ENCODE measurements at regions not wholly inside any gene's neighbourhood (a gene's known extent, or its start where the extent isn't known, plus 50 kb on each side); places are given as distances from the start of the nearest gene placed in this dataset.

DNA sequence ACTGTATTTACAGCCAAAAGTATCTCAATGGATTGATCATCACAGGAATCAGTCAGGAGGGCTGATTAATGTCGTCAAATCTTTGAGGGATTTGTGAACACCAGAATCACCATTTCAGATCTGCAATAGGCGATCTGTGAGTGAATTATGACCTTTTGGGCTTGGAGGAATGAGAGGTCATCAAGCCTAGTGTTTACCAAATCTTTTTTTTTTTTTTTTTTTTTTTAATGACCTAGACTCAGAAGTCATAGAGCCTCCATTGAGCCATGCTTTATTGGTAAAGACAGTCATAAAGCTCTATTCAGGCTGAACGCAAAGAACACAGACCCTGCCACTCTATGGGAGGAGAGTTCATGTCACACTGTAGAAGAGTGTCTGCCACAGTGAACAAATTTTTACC lies 97.7 kb downstream of the SOCS6 start:
- no peaks in the 10 kb centered on the region for H3K36me3 Mint-ChIP-seq
- H3K27ac Mint-ChIP-seq = no peak overlapping the region
- POLR2A ChIA-PET = no interaction called here
- H3K9me3 Mint-ChIP-seq = no peaks in the 10 kb centered on the region
- TF ChIP-seq, protein P1, sequence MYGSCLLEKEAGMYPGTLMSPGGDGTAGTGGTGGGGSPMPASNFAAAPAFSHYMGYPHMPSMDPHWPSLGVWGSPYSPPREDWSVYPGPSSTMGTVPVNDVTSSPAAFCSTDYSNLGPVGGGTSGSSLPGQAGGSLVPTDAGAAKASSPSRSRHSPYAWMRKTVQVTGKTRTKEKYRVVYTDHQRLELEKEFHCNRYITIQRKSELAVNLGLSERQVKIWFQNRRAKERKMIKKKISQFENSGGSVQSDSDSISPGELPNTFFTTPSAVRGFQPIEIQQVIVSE (CRISPR knock-in tag; IDR thresholded peaks at IDR 0.05; ENCODE audit: borderline replicate concordance) = no peak
- TF ChIP-seq JUN (CRISPR knock-in tag; IDR thresholded peaks at IDR 0.05) (no peak), TEAD4 (CRISPR knock-in tag; IDR thresholded peaks at IDR 0.05) (no peak), FOXP1 (CRISPR knock-in tag; IDR thresholded peaks at IDR 0.05; ENCODE audit: borderline replicate concordance) (no peak), NFE2L1 (CRISPR knock-in tag; IDR thresholded peaks at IDR 0.05) (no peak), TEAD1 (CRISPR knock-in tag; IDR thresholded peaks at IDR 0.05) (no peak), GTF2I (CRISPR knock-in tag; conservative IDR thresholded peaks at IDR 0.05) (no peak), CREB1 (CRISPR knock-in tag; IDR thresholded peaks at IDR 0.05) (no peak), ESRRA (CRISPR knock-in tag; IDR thresholded peaks at IDR 0.05; ENCODE audit: borderline replicate concordance) (no peak)
- TF ChIP-seq, protein P2, sequence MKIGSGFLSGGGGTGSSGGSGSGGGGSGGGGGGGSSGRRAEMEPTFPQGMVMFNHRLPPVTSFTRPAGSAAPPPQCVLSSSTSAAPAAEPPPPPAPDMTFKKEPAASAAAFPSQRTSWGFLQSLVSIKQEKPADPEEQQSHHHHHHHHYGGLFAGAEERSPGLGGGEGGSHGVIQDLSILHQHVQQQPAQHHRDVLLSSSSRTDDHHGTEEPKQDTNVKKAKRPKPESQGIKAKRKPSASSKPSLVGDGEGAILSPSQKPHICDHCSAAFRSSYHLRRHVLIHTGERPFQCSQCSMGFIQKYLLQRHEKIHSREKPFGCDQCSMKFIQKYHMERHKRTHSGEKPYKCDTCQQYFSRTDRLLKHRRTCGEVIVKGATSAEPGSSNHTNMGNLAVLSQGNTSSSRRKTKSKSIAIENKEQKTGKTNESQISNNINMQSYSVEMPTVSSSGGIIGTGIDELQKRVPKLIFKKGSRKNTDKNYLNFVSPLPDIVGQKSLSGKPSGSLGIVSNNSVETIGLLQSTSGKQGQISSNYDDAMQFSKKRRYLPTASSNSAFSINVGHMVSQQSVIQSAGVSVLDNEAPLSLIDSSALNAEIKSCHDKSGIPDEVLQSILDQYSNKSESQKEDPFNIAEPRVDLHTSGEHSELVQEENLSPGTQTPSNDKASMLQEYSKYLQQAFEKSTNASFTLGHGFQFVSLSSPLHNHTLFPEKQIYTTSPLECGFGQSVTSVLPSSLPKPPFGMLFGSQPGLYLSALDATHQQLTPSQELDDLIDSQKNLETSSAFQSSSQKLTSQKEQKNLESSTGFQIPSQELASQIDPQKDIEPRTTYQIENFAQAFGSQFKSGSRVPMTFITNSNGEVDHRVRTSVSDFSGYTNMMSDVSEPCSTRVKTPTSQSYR (CRISPR knock-in tag; IDR thresholded peaks at IDR 0.05) = no peak
- TF ChIP-seq, protein P3, sequence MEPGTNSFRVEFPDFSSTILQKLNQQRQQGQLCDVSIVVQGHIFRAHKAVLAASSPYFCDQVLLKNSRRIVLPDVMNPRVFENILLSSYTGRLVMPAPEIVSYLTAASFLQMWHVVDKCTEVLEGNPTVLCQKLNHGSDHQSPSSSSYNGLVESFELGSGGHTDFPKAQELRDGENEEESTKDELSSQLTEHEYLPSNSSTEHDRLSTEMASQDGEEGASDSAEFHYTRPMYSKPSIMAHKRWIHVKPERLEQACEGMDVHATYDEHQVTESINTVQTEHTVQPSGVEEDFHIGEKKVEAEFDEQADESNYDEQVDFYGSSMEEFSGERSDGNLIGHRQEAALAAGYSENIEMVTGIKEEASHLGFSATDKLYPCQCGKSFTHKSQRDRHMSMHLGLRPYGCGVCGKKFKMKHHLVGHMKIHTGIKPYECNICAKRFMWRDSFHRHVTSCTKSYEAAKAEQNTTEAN (CRISPR knock-in tag; IDR thresholded peaks at IDR 0.05) = no peak
- TF ChIP-seq, protein P4, sequence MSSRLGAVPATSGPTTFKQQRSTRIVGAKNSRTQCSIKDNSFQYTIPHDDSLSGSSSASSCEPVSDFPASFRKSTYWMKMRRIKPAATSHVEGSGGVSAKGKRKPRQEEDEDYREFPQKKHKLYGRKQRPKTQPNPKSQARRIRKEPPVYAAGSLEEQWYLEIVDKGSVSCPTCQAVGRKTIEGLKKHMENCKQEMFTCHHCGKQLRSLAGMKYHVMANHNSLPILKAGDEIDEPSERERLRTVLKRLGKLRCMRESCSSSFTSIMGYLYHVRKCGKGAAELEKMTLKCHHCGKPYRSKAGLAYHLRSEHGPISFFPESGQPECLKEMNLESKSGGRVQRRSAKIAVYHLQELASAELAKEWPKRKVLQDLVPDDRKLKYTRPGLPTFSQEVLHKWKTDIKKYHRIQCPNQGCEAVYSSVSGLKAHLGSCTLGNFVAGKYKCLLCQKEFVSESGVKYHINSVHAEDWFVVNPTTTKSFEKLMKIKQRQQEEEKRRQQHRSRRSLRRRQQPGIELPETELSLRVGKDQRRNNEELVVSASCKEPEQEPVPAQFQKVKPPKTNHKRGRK (CRISPR knock-in tag; IDR thresholded peaks at IDR 0.05; ENCODE audit: borderline replicate concordance) = no peak
- TF ChIP-seq, protein P5, sequence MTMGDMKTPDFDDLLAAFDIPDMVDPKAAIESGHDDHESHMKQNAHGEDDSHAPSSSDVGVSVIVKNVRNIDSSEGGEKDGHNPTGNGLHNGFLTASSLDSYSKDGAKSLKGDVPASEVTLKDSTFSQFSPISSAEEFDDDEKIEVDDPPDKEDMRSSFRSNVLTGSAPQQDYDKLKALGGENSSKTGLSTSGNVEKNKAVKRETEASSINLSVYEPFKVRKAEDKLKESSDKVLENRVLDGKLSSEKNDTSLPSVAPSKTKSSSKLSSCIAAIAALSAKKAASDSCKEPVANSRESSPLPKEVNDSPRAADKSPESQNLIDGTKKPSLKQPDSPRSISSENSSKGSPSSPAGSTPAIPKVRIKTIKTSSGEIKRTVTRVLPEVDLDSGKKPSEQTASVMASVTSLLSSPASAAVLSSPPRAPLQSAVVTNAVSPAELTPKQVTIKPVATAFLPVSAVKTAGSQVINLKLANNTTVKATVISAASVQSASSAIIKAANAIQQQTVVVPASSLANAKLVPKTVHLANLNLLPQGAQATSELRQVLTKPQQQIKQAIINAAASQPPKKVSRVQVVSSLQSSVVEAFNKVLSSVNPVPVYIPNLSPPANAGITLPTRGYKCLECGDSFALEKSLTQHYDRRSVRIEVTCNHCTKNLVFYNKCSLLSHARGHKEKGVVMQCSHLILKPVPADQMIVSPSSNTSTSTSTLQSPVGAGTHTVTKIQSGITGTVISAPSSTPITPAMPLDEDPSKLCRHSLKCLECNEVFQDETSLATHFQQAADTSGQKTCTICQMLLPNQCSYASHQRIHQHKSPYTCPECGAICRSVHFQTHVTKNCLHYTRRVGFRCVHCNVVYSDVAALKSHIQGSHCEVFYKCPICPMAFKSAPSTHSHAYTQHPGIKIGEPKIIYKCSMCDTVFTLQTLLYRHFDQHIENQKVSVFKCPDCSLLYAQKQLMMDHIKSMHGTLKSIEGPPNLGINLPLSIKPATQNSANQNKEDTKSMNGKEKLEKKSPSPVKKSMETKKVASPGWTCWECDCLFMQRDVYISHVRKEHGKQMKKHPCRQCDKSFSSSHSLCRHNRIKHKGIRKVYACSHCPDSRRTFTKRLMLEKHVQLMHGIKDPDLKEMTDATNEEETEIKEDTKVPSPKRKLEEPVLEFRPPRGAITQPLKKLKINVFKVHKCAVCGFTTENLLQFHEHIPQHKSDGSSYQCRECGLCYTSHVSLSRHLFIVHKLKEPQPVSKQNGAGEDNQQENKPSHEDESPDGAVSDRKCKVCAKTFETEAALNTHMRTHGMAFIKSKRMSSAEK (CRISPR knock-in tag; IDR thresholded peaks at IDR 0.05; ENCODE audit: borderline replicate concordance) = no peak
- CTCF ChIA-PET = interaction anchor here (0.8 kb wide), 1 partner anchor 48 kb away, joined by 3 read pairs; no protein-coding TSS in a partner anchor
- ATAC-seq (no peak), DNase-seq (ENCODE audit: low spot score) (no peak)
- no peak overlapping the region for H3K4me3 Mint-ChIP-seq
- H3K27me3 Mint-ChIP-seq (ENCODE audit: low read depth) = no peaks in the 10 kb centered on the region
- H3K4me1 Mint-ChIP-seq = peaks cover 10% of the 10 kb centered on the region

DNA sequence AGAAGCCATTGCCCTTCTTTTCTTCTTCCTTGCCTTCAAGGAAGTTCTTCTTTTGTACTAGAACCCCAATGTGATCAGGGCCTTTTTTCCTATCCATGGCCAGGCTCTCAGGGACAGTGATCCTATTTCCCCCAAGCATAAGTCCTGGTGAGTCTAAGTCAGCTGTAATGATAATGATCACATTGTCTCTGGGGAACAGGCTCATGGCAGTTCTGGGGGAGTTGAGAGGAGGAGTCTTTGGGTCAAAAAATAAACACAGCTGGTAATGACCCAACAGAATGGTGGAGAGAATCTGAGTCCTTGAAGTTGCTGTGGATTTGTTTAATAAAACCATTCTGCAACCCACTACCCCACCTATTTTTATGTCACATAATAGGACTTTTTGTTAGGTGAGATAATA lies 96.6 kb downstream of the SOCS6 start:
- no peak for DNase-seq (ENCODE audit: low spot score)
- ChIA-PET CTCF (no interaction called here), POLR2A (no interaction called here)
- Mint-ChIP-seq H3K4me3 (no peak overlapping the region), H3K4me1 (peaks cover 11% of the 10 kb centered on the region), H3K9me3 (no peaks in the 10 kb centered on the region), H3K27me3 (ENCODE audit: low read depth) (no peaks in the 10 kb centered on the region), H3K36me3 (no peaks in the 10 kb centered on the region), H3K27ac (no peak overlapping the region)
- TF ChIP-seq NR1H2 (CRISPR knock-in tag; IDR thresholded peaks at IDR 0.05) (no peak), IRF2 (CRISPR knock-in tag; IDR thresholded peaks at IDR 0.05; ENCODE audit: borderline replicate concordance, low read depth) (no peak)
- TF ChIP-seq, protein P6, sequence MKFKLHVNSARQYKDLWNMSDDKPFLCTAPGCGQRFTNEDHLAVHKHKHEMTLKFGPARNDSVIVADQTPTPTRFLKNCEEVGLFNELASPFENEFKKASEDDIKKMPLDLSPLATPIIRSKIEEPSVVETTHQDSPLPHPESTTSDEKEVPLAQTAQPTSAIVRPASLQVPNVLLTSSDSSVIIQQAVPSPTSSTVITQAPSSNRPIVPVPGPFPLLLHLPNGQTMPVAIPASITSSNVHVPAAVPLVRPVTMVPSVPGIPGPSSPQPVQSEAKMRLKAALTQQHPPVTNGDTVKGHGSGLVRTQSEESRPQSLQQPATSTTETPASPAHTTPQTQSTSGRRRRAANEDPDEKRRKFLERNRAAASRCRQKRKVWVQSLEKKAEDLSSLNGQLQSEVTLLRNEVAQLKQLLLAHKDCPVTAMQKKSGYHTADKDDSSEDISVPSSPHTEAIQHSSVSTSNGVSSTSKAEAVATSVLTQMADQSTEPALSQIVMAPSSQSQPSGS (CRISPR knock-in tag; IDR thresholded peaks at IDR 0.05; ENCODE audit: borderline replicate concordance, low read depth) = no peak
- no peak for ATAC-seq
